ENCODE measurements at regions not wholly inside any gene's neighbourhood (a gene's known extent, or its start where the extent isn't known, plus 50 kb on each side); places are given as distances from the start of the nearest gene placed in this dataset.

GRCh38 chr9:78866207-78867132 is 569.5 kb downstream of the PSAT1 start:
- DNase-seq (ENCODE audit: low spot score), result no peak

- no peak for DNase-seq (ENCODE audit: low spot score)
These were observed 574.1 kb downstream of the PSAT1 start for GRCh38 chr9:78871086-78871451.

GRCh38 chr9:78871452-78872331 is 574.8 kb downstream of the PSAT1 start:
- no peak for DNase-seq (ENCODE audit: low spot score)

- DNase-seq (ENCODE audit: low spot score), result no peak
These were observed 577.1 kb downstream of the PSAT1 start for GRCh38 chr9:78874061-78874460.

- DNase-seq (ENCODE audit: low spot score), result no peak
These were observed 582.6 kb downstream of the PSAT1 start for GRCh38 chr9:78879324-78880100.

GRCh38 chr9:78881295-78881694 is 584.4 kb downstream of the PSAT1 start:
- no peak for DNase-seq (ENCODE audit: low spot score)

- no peak for DNase-seq (ENCODE audit: low spot score)
These were observed 585.6 kb downstream of the PSAT1 start for GRCh38 chr9:78882481-78882880.

GRCh38 chr9:78884611-78885150 is 587.8 kb downstream of the PSAT1 start:
- no peak for DNase-seq (ENCODE audit: low spot score)

- no peak for DNase-seq (ENCODE audit: low spot score)
These were observed 595.3 kb downstream of the PSAT1 start for GRCh38 chr9:78892182-78892581.

- no peak for DNase-seq (ENCODE audit: low spot score)
These were observed 595.8 kb downstream of the PSAT1 start for GRCh38 chr9:78892769-78893168.

- no peak for DNase-seq (ENCODE audit: low spot score)
These were observed 597.0 kb downstream of the PSAT1 start for GRCh38 chr9:78893774-78894401.

- DNase-seq (ENCODE audit: low spot score), result no peak
These were observed 599.6 kb downstream of the PSAT1 start for GRCh38 chr9:78896479-78896878.

GRCh38 chr9:78898234-78898633 is 601.3 kb downstream of the PSAT1 start:
- no peak for DNase-seq (ENCODE audit: low spot score)

GRCh38 chr9:78899006-78899405 is 602.1 kb downstream of the PSAT1 start:
- DNase-seq (ENCODE audit: low spot score), result no peak

GRCh38 chr9:78900500-78900899 is 603.6 kb downstream of the PSAT1 start:
- DNase-seq (ENCODE audit: low spot score), result no peak

- no peak for DNase-seq (ENCODE audit: low spot score)
These were observed 605.1 kb downstream of the PSAT1 start for GRCh38 chr9:78902051-78902450.

- no peak for DNase-seq (ENCODE audit: low spot score)
These were observed 606.7 kb downstream of the PSAT1 start for GRCh38 chr9:78903581-78903980.

GRCh38 chr9:78904686-78905085 is 607.8 kb downstream of the PSAT1 start:
- DNase-seq (ENCODE audit: low spot score), result no peak

GRCh38 chr9:78905387-78905786 is 608.5 kb downstream of the PSAT1 start:
- DNase-seq (ENCODE audit: low spot score), result no peak

- DNase-seq (ENCODE audit: low spot score), result no peak
These were observed 609.2 kb downstream of the PSAT1 start for GRCh38 chr9:78905986-78906755.

- DNase-seq (ENCODE audit: low spot score), result no peak
These were observed 612.6 kb downstream of the PSAT1 start for GRCh38 chr9:78909566-78909965.

Measured in HuH-7.5 (cell line).